K562 (cell line): ENCODE measurements at regions not wholly inside any gene's neighbourhood (a gene's known extent, or its start where the extent isn't known, plus 50 kb on each side); places are given as distances from the start of the nearest gene placed in this dataset.

Experiments used
- HDAC3 ChIP-seq: fragments of 450-650 bp; IDR thresholded peaks from 2 replicates; pipeline ENCODE4 v1.6.1; 2018; ENCODE audit warnings: borderline replicate concordance, mild to moderate bottlenecking, moderate library complexity; ENCODE audit not compliant: partially characterized antibody
- YY1 ChIP-seq, 3 experiments: IDR thresholded peaks; 2 replicates each; pipeline ENCODE4 v1.6.1; 2011; ENCODE audit warnings: low read length in 2 of 3, mild to moderate bottlenecking in 2 of 3, moderate library complexity in 2 of 3, borderline replicate concordance in 1 of 3, control low read depth in 1 of 3, low read depth in 1 of 3; ENCODE audit not compliant: insufficient read depth in 3 of 3, insufficient replicate concordance in 2 of 3, control insufficient read depth in 1 of 3, insufficient read length in 1 of 3; ENCODE audit errors: extremely low read depth in 1 of 3
- ZNF133 ChIP-seq: fragments of 250-450 bp; sonication (Bioruptor Pico); IDR thresholded peaks from 2 replicates; pipeline ENCODE4 v1.4.0; 2020; ENCODE audit warnings: mild to moderate bottlenecking
- TF ChIP-seq, protein P1 (sequence below), 3 experiments: IDR thresholded peaks in 2 of 3; conservative IDR thresholded peaks in 1 of 3; 2 replicates each; pipeline ENCODE4 v1.5.1; 2011 to 2012; ENCODE audit warnings: low read length in 3 of 3, mild to moderate bottlenecking in 3 of 3, control low read depth in 2 of 3, improper control_type of control experiment in 1 of 3, inconsistent platforms in 1 of 3, low read depth in 1 of 3, mixed read lengths in 1 of 3, moderate library complexity in 1 of 3; ENCODE audit not compliant: insufficient read depth in 2 of 3

DNA sequence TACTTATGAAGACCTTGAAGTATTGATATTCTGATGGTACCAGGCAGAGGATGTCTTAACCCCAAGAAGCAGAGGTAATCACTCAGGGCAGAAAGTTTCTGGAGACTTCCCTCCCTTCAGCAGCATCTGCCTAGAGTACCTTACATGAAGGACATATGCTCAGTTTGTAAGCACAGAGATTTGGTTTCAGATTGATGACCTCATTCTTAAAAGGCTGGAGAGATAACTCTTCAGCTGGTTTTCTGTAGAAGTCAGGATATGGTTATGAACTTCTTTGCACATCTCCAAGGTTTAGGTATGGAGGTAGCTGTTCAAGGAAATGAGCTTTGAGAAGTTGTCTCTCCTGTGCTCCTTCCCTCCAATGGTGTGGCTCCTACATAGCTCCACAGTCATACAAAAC, 148.7 kb downstream of the HHIPL2 start:
- TF ChIP-seq, protein P1, sequence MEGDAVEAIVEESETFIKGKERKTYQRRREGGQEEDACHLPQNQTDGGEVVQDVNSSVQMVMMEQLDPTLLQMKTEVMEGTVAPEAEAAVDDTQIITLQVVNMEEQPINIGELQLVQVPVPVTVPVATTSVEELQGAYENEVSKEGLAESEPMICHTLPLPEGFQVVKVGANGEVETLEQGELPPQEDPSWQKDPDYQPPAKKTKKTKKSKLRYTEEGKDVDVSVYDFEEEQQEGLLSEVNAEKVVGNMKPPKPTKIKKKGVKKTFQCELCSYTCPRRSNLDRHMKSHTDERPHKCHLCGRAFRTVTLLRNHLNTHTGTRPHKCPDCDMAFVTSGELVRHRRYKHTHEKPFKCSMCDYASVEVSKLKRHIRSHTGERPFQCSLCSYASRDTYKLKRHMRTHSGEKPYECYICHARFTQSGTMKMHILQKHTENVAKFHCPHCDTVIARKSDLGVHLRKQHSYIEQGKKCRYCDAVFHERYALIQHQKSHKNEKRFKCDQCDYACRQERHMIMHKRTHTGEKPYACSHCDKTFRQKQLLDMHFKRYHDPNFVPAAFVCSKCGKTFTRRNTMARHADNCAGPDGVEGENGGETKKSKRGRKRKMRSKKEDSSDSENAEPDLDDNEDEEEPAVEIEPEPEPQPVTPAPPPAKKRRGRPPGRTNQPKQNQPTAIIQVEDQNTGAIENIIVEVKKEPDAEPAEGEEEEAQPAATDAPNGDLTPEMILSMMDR (IDR thresholded peaks at IDR 0.05 in 2 of 3, conservative IDR thresholded peaks at IDR 0.05 in 1 of 3; ENCODE audit: insufficient read depth in 2 of 3, low read depth in 1 of 3, low read length in 3 of 3) = no peak
- TF ChIP-seq YY1 (IDR thresholded peaks at IDR 0.05; ENCODE audit: borderline replicate concordance in 1 of 3, control insufficient read depth in 1 of 3, extremely low read depth in 1 of 3, insufficient read depth in 3 of 3, insufficient read length in 1 of 3, insufficient replicate concordance in 2 of 3, low read depth in 1 of 3, low read length in 2 of 3) (no peak), ZNF133 (CRISPR knock-in tag) (no peak), HDAC3 (no peak)
